DOHH2 (cell line): ENCODE measurements at regions not wholly inside any gene's neighbourhood (a gene's known extent, or its start where the extent isn't known, plus 50 kb on each side); places are given as distances from the start of the nearest gene placed in this dataset.

Experiments
- EZH2phosphoT487 ChIP-seq: fragments of 200-600 bp; sonication (generic); IDR thresholded peaks from 2 replicates; pipeline ENCODE4 v1.6.1; 2017; ENCODE audit warnings: borderline replicate concordance, mild to moderate bottlenecking, antibody characterized with exemption, low read length, moderate library complexity, mixed read lengths
- TF ChIP-seq, protein P1 (sequence below): fragments of 200-600 bp; sonication (generic); IDR thresholded peaks from one replicate; pipeline ENCODE4 v1.5.1; 2014; ENCODE audit warnings: antibody characterized with exemption, mild to moderate bottlenecking, low read depth, low read length; ENCODE audit not compliant: poor library complexity, severe bottlenecking

DNA sequence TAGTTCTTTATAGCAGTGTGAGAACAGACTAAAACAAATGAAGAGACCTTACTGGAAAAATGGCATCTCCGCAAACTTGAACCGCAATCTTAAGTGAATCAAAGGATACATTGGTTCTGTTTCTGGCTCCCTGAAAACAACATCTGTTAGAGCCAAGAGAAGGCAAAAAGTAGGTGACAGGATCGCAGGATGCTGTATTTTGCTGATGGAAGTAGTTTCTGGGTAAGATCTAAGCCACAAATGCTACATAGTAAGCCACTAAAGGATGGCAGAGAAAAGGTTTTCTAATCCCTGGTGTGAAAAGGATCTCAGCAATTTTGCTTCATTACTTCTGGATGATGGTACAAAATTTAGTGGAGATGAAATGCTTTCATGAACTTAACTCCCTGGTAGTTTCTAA is 63.3 kb upstream of the HTR4 start:
- TF ChIP-seq, protein P1, sequence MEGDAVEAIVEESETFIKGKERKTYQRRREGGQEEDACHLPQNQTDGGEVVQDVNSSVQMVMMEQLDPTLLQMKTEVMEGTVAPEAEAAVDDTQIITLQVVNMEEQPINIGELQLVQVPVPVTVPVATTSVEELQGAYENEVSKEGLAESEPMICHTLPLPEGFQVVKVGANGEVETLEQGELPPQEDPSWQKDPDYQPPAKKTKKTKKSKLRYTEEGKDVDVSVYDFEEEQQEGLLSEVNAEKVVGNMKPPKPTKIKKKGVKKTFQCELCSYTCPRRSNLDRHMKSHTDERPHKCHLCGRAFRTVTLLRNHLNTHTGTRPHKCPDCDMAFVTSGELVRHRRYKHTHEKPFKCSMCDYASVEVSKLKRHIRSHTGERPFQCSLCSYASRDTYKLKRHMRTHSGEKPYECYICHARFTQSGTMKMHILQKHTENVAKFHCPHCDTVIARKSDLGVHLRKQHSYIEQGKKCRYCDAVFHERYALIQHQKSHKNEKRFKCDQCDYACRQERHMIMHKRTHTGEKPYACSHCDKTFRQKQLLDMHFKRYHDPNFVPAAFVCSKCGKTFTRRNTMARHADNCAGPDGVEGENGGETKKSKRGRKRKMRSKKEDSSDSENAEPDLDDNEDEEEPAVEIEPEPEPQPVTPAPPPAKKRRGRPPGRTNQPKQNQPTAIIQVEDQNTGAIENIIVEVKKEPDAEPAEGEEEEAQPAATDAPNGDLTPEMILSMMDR, result no peak
- no peak for TF ChIP-seq EZH2phosphoT487
